Upper lobe of left lung (tissue), 6 donors: ENCODE measurements at regions not wholly inside any gene's neighbourhood (a gene's known extent, or its start where the extent isn't known, plus 50 kb on each side); places are given as distances from the start of the nearest gene placed in this dataset.

ENCODE experiments used
- ATAC-seq, 2 donors: fragments of 200-7000 bp; cut with Tn5 transposase; one replicate each; pipeline ENCODE4 v1.9.1; 2022; ENCODE audit warnings: mild to moderate bottlenecking in 2 of 2, moderate library complexity in 2 of 2; ENCODE audit not compliant: low FRiP score in 2 of 2
- DNase-seq, 2 donors: peaks; one replicate each; pipeline ENCODE4 v3.0.0-alpha.2; 2019 to 2020
- H3K27ac ChIP-seq, 4 donors: fragments of 200-600 bp; sonication (generic); one replicate each; pipeline ENCODE4 v1.5.1; 2016 to 2019
- H3K27me3 ChIP-seq, 4 donors: fragments of 200-600 bp; sonication (generic); one replicate each; pipeline ENCODE4 v1.5.1; 2017 to 2019
- H3K36me3 ChIP-seq, 4 donors: fragments of 200-600 bp; sonication (generic); one replicate each; pipeline ENCODE4 v1.5.1; 2016 to 2019
- H3K4me1 ChIP-seq, 4 donors: fragments of 200-600 bp; sonication (generic); one replicate each; pipeline ENCODE4 v1.5.1; 2018 to 2019
- H3K4me3 ChIP-seq, 4 donors: fragments of 200-600 bp; sonication (generic); one replicate each; pipeline ENCODE4 v1.5.1; 2017 to 2019; ENCODE audit warnings: mild to moderate bottlenecking in 2 of 4, moderate library complexity in 1 of 4
- H3K9me3 ChIP-seq, 4 donors: fragments of 200-600 bp; sonication (generic); one replicate each; pipeline ENCODE4 v1.5.1; 2018 to 2019
- EP300 ChIP-seq, 4 donors: sonication (generic); formaldehyde crosslinking; IDR thresholded peaks; one replicate each; pipeline ENCODE4 v1.5.1; 2017; ENCODE audit warnings: antibody characterized with exemption in 4 of 4, control low read depth in 2 of 4
- POLR2A ChIP-seq, 4 donors: fragments of 450-650 bp; IDR thresholded peaks; one replicate each; pipeline ENCODE4 v1.5.1; 2016 to 2017; ENCODE audit warnings: antibody characterized with exemption in 4 of 4, mild to moderate bottlenecking in 2 of 4
- POLR2AphosphoS5 ChIP-seq, 2 donors: sonication (generic); formaldehyde crosslinking; IDR thresholded peaks; one replicate each; pipeline ENCODE4 v1.5.1; 2017; ENCODE audit warnings: antibody characterized with exemption in 2 of 2
- WGBS, 2 donors: methylation state at CpG; one replicate each; pipeline ENCODE4 v1.1.5; 2017 to 2018; 5-methylcytosine and 5-hydroxymethylcytosine counted together
- TF ChIP-seq, protein P1 (sequence below), 6 experiments: fragments of 450-650 bp in 4 of 6; fragments of 200-600 bp in 2 of 6; sonication (generic) in 2 of 6; IDR thresholded peaks; one replicate each; pipeline ENCODE4 v1.5.1; 2016 to 2019; ENCODE audit warnings: antibody characterized with exemption in 6 of 6
- donor health status: DM: no; HTN: no; CAD: no; lungs with moderate emphysema.
- donor health status: DM: no; HTN: yes; CAD: no; lungs with severe emphysema.

DNA sequence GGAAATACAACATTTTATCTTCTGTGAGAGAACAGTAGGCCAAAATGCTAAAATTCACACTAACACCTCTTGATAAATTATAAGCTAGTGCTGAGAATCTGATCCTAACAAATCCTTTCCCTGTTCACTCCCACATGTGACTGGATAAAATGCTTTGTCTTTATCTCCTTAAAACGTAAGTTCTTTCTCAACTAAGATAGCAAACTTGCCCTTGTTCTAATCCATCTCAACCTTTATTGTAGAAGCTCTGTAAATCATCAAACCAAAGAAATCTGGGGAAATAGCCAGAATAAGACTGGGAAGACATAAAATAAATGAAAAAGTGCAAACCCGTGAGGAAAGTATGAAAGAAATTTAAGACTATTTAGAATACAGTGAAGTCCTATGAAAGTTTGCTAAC is 1058.4 kb upstream of the ACVR2A start:
- 73 to 78% methylated on average over 2 of the region's 2 CpGs for WGBS, 2 donors
- Histone ChIP-seq H3K27me3 (no peaks in the 10 kb centered on the region), H3K9me3 (peaks cover 0 to 11% (median 2%) of the 10 kb centered on the region in 4 donors), H3K4me1 (no peaks in the 10 kb centered on the region), H3K4me3 (no peak overlapping the region), H3K27ac (no peak overlapping the region), H3K36me3 (no peaks in the 10 kb centered on the region)
- ATAC-seq (no peak), DNase-seq (no peak)
- TF ChIP-seq, protein P1, sequence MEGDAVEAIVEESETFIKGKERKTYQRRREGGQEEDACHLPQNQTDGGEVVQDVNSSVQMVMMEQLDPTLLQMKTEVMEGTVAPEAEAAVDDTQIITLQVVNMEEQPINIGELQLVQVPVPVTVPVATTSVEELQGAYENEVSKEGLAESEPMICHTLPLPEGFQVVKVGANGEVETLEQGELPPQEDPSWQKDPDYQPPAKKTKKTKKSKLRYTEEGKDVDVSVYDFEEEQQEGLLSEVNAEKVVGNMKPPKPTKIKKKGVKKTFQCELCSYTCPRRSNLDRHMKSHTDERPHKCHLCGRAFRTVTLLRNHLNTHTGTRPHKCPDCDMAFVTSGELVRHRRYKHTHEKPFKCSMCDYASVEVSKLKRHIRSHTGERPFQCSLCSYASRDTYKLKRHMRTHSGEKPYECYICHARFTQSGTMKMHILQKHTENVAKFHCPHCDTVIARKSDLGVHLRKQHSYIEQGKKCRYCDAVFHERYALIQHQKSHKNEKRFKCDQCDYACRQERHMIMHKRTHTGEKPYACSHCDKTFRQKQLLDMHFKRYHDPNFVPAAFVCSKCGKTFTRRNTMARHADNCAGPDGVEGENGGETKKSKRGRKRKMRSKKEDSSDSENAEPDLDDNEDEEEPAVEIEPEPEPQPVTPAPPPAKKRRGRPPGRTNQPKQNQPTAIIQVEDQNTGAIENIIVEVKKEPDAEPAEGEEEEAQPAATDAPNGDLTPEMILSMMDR (IDR thresholded peaks at IDR 0.05) = no peak
- no peak for TF ChIP-seq POLR2AphosphoS5 (IDR thresholded peaks at IDR 0.05)
- TF ChIP-seq POLR2A (IDR thresholded peaks at IDR 0.05) = no peak
- no peak for TF ChIP-seq EP300 (IDR thresholded peaks at IDR 0.05)

DNA sequence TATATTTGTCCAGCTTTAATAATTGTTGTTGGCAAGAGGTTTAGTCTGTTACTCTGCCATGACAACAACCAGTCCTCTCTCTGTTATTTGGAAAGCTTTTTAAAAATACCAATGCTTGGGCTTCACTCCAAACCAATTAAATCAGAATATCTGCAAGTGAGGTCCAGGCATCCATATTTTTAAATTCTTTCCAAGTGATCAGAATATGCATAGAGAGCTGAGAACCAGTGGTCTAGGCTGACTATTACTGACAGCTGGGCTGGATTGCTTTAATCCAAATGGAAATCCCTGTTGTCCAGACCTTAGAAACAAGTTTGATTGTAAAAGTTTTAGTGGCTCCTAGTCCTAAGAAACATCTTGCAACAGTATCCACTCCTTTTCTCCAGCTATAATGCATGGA is 1059.7 kb upstream of the ACVR2A start:
- no peaks in the 10 kb centered on the region for H3K4me1 ChIP-seq
- TF ChIP-seq EP300 (IDR thresholded peaks at IDR 0.05) (no peak), POLR2AphosphoS5 (IDR thresholded peaks at IDR 0.05) (no peak), POLR2A (IDR thresholded peaks at IDR 0.05) (no peak)
- TF ChIP-seq, protein P1 (IDR thresholded peaks at IDR 0.05) = no peak
- H3K36me3 ChIP-seq = no peaks in the 10 kb centered on the region
- H3K27me3 ChIP-seq = no peaks in the 10 kb centered on the region
- H3K27ac ChIP-seq = no peak overlapping the region
- DNase-seq (no peak), ATAC-seq (no peak)
- H3K9me3 ChIP-seq = peaks cover 0 to 11% (median 2%) of the 10 kb centered on the region in 4 donors
- no peak overlapping the region for H3K4me3 ChIP-seq

DNA sequence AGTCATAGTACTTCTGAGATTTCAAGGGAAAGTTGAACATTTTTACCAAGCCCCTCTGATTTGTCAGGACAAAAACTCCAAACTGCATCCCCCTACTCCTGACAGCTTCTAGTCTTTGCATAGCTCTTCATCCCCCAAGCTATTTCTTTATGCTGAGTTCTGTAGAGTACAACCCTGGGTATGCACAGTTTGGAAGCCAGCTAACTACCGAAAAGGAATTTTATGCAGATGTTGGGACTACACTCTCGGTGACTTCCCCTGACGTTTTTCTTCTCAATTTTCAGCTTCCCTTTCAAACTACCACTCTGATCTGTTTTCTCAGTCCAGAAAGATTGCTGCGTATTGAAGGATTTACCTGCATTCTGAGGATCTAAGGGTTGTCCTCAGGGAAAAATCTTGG is 1060.2 kb upstream of the ACVR2A start:
- no peaks in the 10 kb centered on the region for H3K4me1 ChIP-seq
- no peak for TF ChIP-seq POLR2A (IDR thresholded peaks at IDR 0.05)
- no peak for TF ChIP-seq EP300 (IDR thresholded peaks at IDR 0.05)
- TF ChIP-seq, protein P1 (IDR thresholded peaks at IDR 0.05) = no peak
- TF ChIP-seq POLR2AphosphoS5 (IDR thresholded peaks at IDR 0.05) = no peak
- H3K27me3 ChIP-seq = no peaks in the 10 kb centered on the region
- DNase-seq (no peak), ATAC-seq (no peak)
- no peak overlapping the region for H3K4me3 ChIP-seq
- no peak overlapping the region for H3K27ac ChIP-seq
- no peaks in the 10 kb centered on the region for H3K36me3 ChIP-seq
- H3K9me3 ChIP-seq = peaks cover 0 to 11% (median 2%) of the 10 kb centered on the region in 4 donors
- WGBS, 2 donors = 70 to 79% methylated on average over 4 of the region's 4 CpGs

DNA sequence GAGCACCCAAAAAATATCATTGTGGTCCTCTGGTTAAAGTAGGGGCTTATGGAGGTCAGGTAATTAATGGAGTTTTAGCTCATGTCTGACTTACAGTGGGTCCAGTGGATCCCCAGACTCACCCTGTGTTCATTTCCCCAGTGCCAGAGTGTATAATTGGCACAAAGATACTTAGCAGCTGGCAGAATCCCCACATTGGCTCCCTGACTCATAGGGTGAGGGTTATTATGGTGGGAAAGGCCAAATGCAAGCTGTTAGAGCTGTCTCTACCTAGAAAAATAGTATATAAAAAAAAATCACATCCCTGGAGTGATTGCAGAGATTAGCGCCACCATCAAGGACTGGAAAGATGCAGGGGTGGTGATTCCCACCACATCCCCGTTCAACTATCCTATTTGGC is 1067.6 kb upstream of the ACVR2A start:
- H3K27ac ChIP-seq = no peak overlapping the region
- ATAC-seq (no peak), DNase-seq (no peak)
- TF ChIP-seq EP300 (IDR thresholded peaks at IDR 0.05) (no peak), POLR2AphosphoS5 (IDR thresholded peaks at IDR 0.05) (no peak), POLR2A (IDR thresholded peaks at IDR 0.05) (no peak)
- TF ChIP-seq, protein P1 (IDR thresholded peaks at IDR 0.05) = no peak
- H3K4me3 ChIP-seq = no peak overlapping the region
- no peaks in the 10 kb centered on the region for H3K36me3 ChIP-seq
- no peaks in the 10 kb centered on the region for H3K9me3 ChIP-seq
- H3K27me3 ChIP-seq = no peaks in the 10 kb centered on the region
- no peaks in the 10 kb centered on the region for H3K4me1 ChIP-seq
- 92 to 93% methylated on average over 2 of the region's 2 CpGs for WGBS, 2 donors

DNA sequence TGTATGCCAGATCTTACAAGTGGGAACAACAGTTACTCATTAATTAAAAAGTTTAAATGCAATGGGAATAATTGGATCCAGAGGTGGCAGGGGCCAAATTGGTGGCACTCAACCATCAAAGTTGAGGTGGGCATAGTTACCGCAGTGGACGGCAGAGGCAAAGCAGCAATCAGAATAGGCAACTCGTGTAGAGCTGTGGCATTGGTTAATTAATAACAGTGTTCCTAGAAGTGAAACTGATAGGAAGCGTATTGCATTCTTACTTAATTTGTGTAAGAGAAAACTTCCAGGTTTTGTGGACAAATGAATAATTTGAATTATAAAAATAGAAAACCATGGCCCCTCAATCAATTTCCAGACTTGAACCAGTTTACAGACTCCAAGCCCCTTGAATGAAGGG is 1068.2 kb upstream of the ACVR2A start:
- WGBS, 2 donors = 75 to 82% methylated on average over 4 of the region's 4 CpGs
- ATAC-seq (no peak), DNase-seq (no peak)
- Histone ChIP-seq H3K4me3 (no peak overlapping the region), H3K27ac (no peak overlapping the region), H3K27me3 (no peaks in the 10 kb centered on the region), H3K9me3 (no peaks in the 10 kb centered on the region), H3K36me3 (no peaks in the 10 kb centered on the region), H3K4me1 (no peaks in the 10 kb centered on the region)
- TF ChIP-seq POLR2AphosphoS5 (IDR thresholded peaks at IDR 0.05) (no peak), POLR2A (IDR thresholded peaks at IDR 0.05) (no peak), EP300 (IDR thresholded peaks at IDR 0.05) (no peak)
- TF ChIP-seq, protein P1 (IDR thresholded peaks at IDR 0.05) = no peak
